COLO829 (cell line): ENCODE measurements at regions not wholly inside any gene's neighbourhood (a gene's known extent, or its start where the extent isn't known, plus 50 kb on each side); places are given as distances from the start of the nearest gene placed in this dataset.

Experiments
- DNase-seq: peaks from one replicate; pipeline ENCODE4 v3.0.0; 2012; ENCODE audit warnings: low spot score

- no peak for DNase-seq
Observed at GRCh38 chr12:4049298-4050080, 176.3 kb upstream of the PARP11 start.

- DNase-seq = no peak
Observed at GRCh38 chr12:4047421-4047820, 174.2 kb upstream of the PARP11 start.

- DNase-seq = no peak
Observed at GRCh38 chr12:4046495-4046840, 173.3 kb upstream of the PARP11 start.

- DNase-seq = no peak
Observed at GRCh38 chr12:4045786-4046494, 172.7 kb upstream of the PARP11 start.

GRCh38 chr12:4044736-4045730 lies 171.8 kb upstream of the PARP11 start:
- DNase-seq = no peak

GRCh38 chr12:4044101-4044500 lies 170.9 kb upstream of the PARP11 start:
- DNase-seq = no peak

GRCh38 chr12:4041187-4041885 lies 168.1 kb upstream of the PARP11 start:
- DNase-seq = no peak

GRCh38 chr12:4039931-4040330 lies 166.7 kb upstream of the PARP11 start:
- no peak for DNase-seq

GRCh38 chr12:4037747-4038312 lies 164.6 kb upstream of the PARP11 start:
- DNase-seq = peak; percentile 28

- no peak for DNase-seq
Observed at GRCh38 chr12:4036671-4037271, 163.6 kb upstream of the PARP11 start.

GRCh38 chr12:4034921-4035320 lies 161.7 kb upstream of the PARP11 start:
- DNase-seq = no peak

GRCh38 chr12:4032924-4033615 lies 159.9 kb upstream of the PARP11 start:
- no peak for DNase-seq

GRCh38 chr12:4031703-4032291 lies 158.6 kb upstream of the PARP11 start:
- DNase-seq = no peak

- DNase-seq = peak; percentile 92
Observed at GRCh38 chr12:4030929-4031702, 157.9 kb upstream of the PARP11 start.

- no peak for DNase-seq
Observed at GRCh38 chr12:4027412-4027811, 154.2 kb upstream of the PARP11 start.

- no peak for DNase-seq
Observed at GRCh38 chr12:4026517-4026916, 153.3 kb upstream of the PARP11 start.

- no peak for DNase-seq
Observed at GRCh38 chr12:4026020-4026358, 152.8 kb upstream of the PARP11 start.

- DNase-seq = no peak
Observed at GRCh38 chr12:4025181-4026019, 152.2 kb upstream of the PARP11 start.
